NCI-H1436 (cell line): ENCODE measurements at regions not wholly inside any gene's neighbourhood (a gene's known extent, or its start where the extent isn't known, plus 50 kb on each side); places are given as distances from the start of the nearest gene placed in this dataset.

Experiments
- DNase-seq: peaks from one replicate; lab custom pipeline; 2025; lab: John Stamatoyannopoulos, UW

- DNase-seq: no peak
Observed at GRCh38 chr2:67516899-67517530, 119.9 kb downstream of the ETAA1 start.

- DNase-seq: no peak
Observed at GRCh38 chr2:67522148-67522547, 125.0 kb downstream of the ETAA1 start.

DNA sequence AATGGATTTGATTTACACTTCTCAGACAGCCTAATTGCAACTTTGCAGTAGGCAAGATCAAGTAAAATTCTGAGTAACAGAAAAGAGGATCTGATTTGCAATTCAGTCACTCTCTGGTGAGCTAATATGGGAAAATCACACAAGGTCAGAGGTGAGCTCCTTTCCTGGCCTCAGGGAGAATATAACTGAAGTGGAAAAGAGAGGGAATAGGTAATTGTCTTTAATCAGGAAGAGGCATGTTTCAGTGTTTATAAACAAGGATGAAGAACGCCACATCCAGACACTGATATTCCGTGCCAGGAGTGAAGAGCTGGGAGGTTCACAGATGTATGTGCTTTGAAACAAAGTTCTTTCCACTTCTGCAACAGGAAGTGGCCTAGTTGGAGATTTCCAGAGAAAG lies 127.1 kb downstream of the ETAA1 start:
- DNase-seq: no peak

GRCh38 chr2:67524777-67525176 lies 127.6 kb downstream of the ETAA1 start:
- no peak for DNase-seq

GRCh38 chr2:67526283-67526682 lies 129.2 kb downstream of the ETAA1 start:
- no peak for DNase-seq

GRCh38 chr2:67528320-67528719 lies 131.2 kb downstream of the ETAA1 start:
- DNase-seq: no peak

GRCh38 chr2:67532387-67532786 lies 135.3 kb downstream of the ETAA1 start:
- no peak for DNase-seq

DNA sequence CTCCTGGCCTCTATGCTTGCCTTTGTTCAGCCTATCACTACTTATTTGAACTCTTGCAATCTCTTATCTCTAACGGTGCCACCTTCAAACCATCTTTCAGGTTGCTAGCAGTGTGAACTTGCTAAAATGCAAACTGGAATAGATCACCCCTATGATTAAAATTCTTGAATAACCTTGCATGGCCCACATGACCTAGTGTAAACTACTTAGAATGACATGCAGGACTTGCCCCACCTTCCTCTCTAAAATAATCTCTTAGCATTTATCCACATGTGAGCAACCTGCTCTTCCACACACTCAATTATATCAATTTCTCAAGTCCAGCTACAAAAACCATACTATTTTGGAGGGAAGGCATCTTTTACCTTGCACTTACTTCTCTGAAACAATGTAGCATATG lies 137.6 kb downstream of the ETAA1 start:
- DNase-seq: no peak

DNA sequence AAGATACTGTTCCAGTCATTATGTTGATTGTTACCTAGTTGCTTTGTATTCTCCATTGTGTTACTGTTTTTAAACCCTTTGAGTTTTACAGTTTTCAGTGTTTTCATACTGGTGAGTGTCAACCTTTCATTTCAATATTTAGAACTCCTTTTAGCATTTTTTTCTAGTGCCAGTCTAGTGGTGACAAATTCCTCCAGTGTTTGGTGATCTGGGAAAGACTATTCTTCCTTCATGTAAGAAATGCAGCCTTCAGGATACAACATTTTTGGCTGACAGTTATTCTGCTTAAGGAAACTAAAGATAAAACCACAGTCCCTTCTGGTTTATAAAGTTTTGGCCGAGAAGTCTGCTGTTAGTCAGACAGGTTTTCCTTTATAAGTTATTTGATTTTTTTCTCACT lies 143.8 kb downstream of the ETAA1 start:
- no peak for DNase-seq

- no peak for DNase-seq
Observed at GRCh38 chr2:67544286-67544685, 147.2 kb downstream of the ETAA1 start.

DNA sequence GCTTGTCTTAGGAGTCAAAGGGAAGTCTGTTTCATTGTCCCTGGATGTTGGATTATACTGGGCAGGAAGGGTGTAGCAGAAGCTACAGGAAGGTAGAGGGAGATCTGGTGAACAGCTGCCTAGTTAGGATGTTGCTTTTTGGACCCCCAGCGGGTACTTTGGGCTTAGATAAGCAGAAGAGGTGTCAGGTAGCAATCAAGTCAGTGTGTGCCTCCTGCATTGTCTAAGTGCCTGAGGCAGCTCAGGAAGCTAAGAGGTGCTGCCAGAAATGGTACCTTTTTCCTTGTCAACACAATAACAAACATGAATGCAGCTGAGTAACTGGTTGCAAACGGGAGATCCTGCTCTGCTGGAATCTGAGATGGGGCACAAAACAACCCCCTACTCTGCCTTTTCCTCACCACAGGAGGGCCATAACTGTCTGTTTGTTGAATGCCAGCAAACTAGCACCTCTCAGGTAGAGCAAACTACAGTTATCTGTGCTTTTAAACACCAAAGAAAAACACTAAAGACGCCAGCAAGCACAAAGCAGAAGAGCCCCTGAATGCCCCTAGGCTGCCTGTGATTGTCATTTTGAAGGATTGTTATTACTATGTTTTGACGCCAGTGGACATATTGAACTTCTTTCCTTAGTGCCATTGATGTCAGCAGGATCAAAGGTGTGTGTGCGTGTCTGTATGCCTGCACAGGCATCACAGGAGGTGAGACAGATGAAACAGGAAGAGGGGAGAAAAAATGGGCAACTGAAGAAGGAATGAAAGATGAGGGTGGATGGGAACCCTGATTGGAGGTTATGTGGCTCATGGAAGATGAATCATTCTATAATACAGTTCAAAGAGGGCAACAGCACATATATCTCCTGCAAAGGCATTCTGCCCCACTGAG lies 151.4 kb downstream of the ETAA1 start:
- DNase-seq: no peak

GRCh38 chr2:67559156-67559555 lies 162.0 kb downstream of the ETAA1 start:
- no peak for DNase-seq

DNA sequence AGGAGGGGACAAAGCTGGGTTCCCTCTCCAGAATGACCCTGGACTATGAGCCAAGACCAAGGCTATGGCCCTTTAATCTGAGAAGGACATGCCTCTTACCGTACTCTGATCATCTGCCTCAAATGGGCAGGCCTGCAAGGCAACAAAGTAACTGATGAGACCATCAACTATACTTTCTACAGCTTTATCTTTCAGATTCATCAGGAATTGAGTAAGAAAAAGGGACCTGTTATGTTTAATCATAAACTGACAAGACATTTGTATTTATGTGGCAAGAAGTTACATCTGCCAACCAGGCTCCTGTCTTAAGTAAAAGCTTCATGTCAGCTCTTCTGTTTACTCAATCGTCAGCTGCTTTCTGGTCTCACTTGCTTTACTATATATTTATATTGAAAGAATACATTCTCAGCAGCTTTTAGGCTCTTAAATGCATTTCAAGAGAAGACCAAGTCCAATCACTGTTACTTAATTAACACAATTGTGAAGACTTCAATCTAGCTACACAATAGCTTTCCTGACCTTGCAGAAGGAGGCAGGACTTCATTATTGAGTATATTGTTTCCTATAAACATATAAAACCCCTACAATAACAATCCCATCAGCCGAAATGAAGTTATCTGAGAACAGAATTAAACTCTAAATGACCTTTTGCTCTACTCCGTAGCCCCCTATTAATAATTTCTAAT lies 163.8 kb downstream of the ETAA1 start:
- DNase-seq: no peak

DNA sequence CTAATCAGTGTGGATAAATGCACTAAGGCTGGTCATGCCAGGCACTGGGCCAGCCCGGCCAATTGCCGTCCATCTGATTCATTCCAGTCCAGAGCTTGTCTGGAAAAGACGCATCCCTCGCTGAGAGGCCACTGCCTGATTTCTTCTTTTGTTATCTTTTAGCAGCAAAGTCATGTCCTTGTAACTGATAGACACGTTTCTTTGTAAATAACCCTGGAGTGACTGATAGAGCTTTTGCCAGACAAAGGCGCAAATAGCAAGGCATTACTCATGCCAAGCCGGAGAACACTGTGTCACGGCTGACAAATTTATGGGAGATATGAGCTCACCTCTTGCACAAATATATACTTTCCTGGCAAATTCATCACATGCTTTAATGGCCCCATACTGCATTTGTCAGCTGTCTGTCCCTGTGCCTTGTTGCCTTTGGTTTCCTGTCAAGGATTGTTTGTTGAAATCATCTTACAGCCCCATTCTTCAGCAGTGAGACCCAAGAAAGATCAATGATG lies 164.4 kb downstream of the ETAA1 start:
- DNase-seq: no peak

GRCh38 chr2:67564076-67564475 lies 166.9 kb downstream of the ETAA1 start:
- no peak for DNase-seq

DNA sequence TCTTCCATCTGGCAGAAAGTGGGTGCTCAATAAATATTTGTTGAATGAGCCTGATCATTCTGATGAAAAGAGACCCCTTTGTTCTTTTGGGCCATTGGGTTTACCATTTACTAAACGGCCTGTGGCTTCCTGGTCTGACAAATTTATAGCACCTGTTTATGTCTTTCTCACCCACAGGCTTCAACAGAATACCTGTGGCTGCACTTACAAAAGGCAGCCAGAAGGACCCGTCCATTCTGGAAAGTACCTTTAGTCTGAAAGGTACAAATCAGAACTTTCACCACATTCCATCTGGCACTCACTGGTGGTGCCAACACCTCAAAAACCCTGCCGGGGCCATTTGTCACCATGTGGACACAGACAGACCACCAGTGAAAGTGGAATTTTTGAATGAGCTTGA lies 167.5 kb downstream of the ETAA1 start:
- no peak for DNase-seq

DNA sequence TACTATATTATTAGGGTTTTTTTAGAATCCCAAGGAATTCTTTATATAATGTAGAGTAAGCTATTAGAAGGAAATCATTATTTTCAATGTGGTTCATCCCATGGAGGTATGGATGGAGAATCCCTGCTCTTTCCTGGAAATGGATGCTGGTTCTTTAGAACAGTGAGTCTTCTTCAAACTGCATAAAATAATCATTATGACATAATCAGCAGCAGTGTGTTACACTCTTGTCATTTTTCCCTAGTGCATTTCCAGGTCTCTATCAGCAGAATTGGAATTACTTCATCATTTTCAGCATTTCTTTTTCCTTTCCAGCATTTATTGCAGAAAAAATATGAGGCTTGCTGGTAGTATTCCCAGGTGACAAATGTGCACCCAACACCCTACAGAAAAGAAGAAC lies 168.1 kb downstream of the ETAA1 start:
- no peak for DNase-seq

GRCh38 chr2:67565761-67566160 lies 168.6 kb downstream of the ETAA1 start:
- DNase-seq: no peak

DNA sequence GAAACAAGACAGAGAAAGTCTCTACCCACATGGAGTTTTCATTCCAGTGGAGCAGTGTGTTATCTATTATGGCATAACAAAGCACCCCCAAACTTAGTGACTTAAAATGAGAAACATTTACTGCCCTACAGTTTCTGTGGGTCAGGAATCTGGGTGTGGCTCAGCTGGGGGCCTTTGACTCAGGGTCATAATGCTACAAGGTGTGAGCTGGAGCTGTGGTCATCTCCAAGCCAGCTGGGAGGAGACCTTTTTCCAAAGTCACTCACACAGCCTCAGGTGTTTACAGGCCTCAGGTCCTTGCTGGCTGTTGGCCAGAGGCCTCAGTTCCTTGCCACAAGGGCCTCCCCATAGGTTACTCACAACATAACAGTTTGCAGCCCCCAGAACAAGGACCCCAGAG lies 169.2 kb downstream of the ETAA1 start:
- no peak for DNase-seq

DNA sequence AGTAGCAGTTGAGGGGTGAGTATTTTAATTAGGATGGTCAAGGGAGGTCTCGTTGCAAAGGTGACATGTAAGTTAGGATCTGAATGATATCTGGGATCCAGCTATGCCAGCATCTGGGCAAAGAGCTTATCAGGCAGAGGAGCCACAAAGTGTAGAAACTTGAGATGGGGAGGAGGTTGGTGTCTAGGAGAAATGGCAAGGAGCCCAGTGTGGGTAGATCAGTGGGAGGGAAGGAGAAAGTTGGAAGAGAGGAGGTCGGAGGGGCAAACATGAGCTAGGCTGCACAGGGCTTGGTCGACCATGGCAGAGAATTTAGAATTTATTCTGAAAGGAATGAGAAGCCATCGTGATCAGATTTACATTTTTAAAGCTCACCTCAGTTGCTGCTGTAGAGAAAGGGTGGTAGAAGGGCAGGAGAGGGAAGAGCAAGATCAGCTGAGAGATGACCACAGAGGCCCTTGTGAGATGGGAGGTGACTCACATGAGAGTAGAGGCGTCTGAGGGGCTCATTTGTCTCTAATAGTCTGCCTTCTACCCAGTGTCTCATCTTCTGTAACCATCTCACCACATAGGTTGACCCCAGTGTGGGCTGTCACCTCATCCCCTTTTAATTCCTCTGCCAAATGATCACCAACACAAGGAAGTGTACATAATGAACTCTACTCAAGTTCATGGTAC lies 170.0 kb downstream of the ETAA1 start:
- DNase-seq: no peak

- DNase-seq: no peak
Observed at GRCh38 chr2:67567886-67568285, 170.8 kb downstream of the ETAA1 start.

- DNase-seq: no peak
Observed at GRCh38 chr2:67570611-67571010, 173.5 kb downstream of the ETAA1 start.
